ENCODE measurements at regions not wholly inside any gene's neighbourhood (a gene's known extent, or its start where the extent isn't known, plus 50 kb on each side); places are given as distances from the start of the nearest gene placed in this dataset.

DNA sequence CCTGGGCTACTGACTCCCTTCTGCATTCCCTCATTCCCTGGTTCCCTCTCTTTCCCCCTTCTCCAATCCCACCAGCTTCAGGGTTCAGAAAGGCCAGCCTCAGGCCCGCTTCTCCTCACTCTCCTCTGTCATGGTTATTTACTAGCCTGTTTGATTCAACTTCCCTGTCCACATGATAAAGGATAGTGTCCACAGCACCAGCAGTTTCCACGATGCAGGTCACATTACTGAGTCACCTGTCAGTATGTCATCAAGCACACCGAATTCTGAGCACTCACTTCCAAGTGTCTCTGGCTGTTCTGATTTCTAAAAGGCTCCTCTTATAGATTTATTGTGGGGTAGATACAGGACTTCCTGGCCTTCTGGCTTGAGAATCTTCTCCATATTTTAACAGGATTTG, 96.6 kb upstream of the CTNNB1 start:
- H3K9me3 ChIP-seq (ENCODE audit: insufficient read depth, low read depth, low read length), result no peaks in the 10 kb centered on the region
- no peak overlapping the region for H3K27ac ChIP-seq (ENCODE audit: low read depth, low read length)
- H3K27me3 ChIP-seq (ENCODE audit: insufficient read depth, low read length), result no peaks in the 10 kb centered on the region
- DNase-seq, result peak; percentile 71 to 87
- peak overlapping the region; percentile 75 for H3K14ac ChIP-seq (ENCODE audit: low read length)
- H2BK5ac ChIP-seq (ENCODE audit: low read depth, low read length, poor library complexity), result peak overlapping the region; percentile 79
- H3K79me1 ChIP-seq (ENCODE audit: low read length), result peaks cover 13% of the 10 kb centered on the region
- H2AK5ac ChIP-seq (ENCODE audit: low read length), result peak overlapping the region; percentile 59
- peak overlapping the region; percentile 39 for H2BK120ac ChIP-seq (ENCODE audit: insufficient read depth, low read length, poor library complexity)
- no peak overlapping the region for H3K23ac ChIP-seq (ENCODE audit: low read length)
- H3K79me2 ChIP-seq (ENCODE audit: control insufficient read depth, insufficient read depth, low read length, poor library complexity), result no peaks in the 10 kb centered on the region
- no peaks in the 10 kb centered on the region for H3K36me3 ChIP-seq (ENCODE audit: control insufficient read depth in 1 of 2, insufficient read depth in 2 of 2, low read length in 2 of 2)
- no peak overlapping the region for H3K4me3 ChIP-seq (ENCODE audit: low read depth, low read length)
- no peak overlapping the region for H4K12ac ChIP-seq (ENCODE audit: low read depth, low read length)
- no peak overlapping the region for H3K4me2 ChIP-seq (ENCODE audit: low read length)
- H4K91ac ChIP-seq (ENCODE audit: low read depth, low read length), result peak overlapping the region; percentile 50
- peaks cover 7 to 19% of the 10 kb centered on the region in 2 experiments for H3K4me1 ChIP-seq (ENCODE audit: control insufficient read depth in 1 of 2, insufficient read depth in 2 of 2, low read length in 2 of 2)
- peak overlapping the region; percentile 96 for H2BK12ac ChIP-seq (ENCODE audit: low read length)
- peak overlapping the region; percentile 42 for H4K8ac ChIP-seq (ENCODE audit: low read depth, low read length)
- no peak overlapping the region for H3K9ac ChIP-seq (ENCODE audit: low read length)
- no CpG with 5 or more reads among the region's 3 CpGs for WGBS (ENCODE audit: extremely low coverage, insufficient coverage, insufficient read length)
- H3K4ac ChIP-seq (ENCODE audit: low read depth, low read length), result peak overlapping the region; percentile 56
- no peak overlapping the region for H2AFZ ChIP-seq (ENCODE audit: insufficient read depth, low read length, poor library complexity)
- H3K18ac ChIP-seq (ENCODE audit: low read length), result peak overlapping the region; percentile 86

DNA sequence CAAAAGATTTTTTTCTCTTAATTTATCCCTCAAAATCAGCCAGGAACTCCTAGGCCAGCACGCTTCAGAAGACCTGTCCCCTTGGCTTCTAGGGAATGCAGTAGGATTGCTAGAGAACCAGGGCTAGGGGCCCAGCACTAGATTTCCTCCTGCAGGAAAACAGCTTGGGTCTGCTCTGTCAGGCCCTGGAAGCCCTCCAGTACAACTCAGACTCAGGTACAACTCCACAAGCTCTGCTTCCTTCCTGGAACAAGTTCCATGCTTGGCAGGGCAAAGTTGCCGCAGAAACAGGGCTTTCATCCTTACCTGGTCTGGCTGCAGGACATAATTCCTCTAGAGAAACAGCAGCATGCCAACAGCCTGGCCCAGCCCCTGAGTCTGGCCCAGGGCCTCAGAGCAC, 96.1 kb upstream of the CTNNB1 start:
- peak overlapping the region; percentile 48 for H2BK120ac ChIP-seq (ENCODE audit: insufficient read depth, low read length, poor library complexity)
- H2AFZ ChIP-seq (ENCODE audit: insufficient read depth, low read length, poor library complexity), result no peak overlapping the region
- no peaks in the 10 kb centered on the region for H3K9me3 ChIP-seq (ENCODE audit: insufficient read depth, low read depth, low read length)
- H3K4ac ChIP-seq (ENCODE audit: low read depth, low read length), result no peak overlapping the region
- peak overlapping the region; percentile 56 for H4K91ac ChIP-seq (ENCODE audit: low read depth, low read length)
- H2AK5ac ChIP-seq (ENCODE audit: low read length), result no peak overlapping the region
- H3K18ac ChIP-seq (ENCODE audit: low read length), result peak overlapping the region; percentile 17
- no peaks in the 10 kb centered on the region for H3K36me3 ChIP-seq (ENCODE audit: control insufficient read depth in 1 of 2, insufficient read depth in 2 of 2, low read length in 2 of 2)
- no peak overlapping the region for H3K4me2 ChIP-seq (ENCODE audit: low read length)
- H4K8ac ChIP-seq (ENCODE audit: low read depth, low read length), result no peak overlapping the region
- no peak overlapping the region for H3K4me3 ChIP-seq (ENCODE audit: low read depth, low read length)
- H3K79me1 ChIP-seq (ENCODE audit: low read length), result peaks cover 12% of the 10 kb centered on the region
- peak overlapping the region; percentile 22 for H3K14ac ChIP-seq (ENCODE audit: low read length)
- H3K4me1 ChIP-seq (ENCODE audit: control insufficient read depth in 1 of 2, insufficient read depth in 2 of 2, low read length in 2 of 2), result peaks cover 5 to 15% of the 10 kb centered on the region in 2 experiments
- no peak overlapping the region for H3K9ac ChIP-seq (ENCODE audit: low read length)
- H4K12ac ChIP-seq (ENCODE audit: low read depth, low read length), result no peak overlapping the region
- peak overlapping the region; percentile 52 for H2BK12ac ChIP-seq (ENCODE audit: low read length)
- H3K79me2 ChIP-seq (ENCODE audit: control insufficient read depth, insufficient read depth, low read length, poor library complexity), result no peaks in the 10 kb centered on the region
- WGBS (ENCODE audit: extremely low coverage, insufficient coverage, insufficient read length), result no CpG with 5 or more reads among the region's 2 CpGs
- no peak overlapping the region for H2BK5ac ChIP-seq (ENCODE audit: low read depth, low read length, poor library complexity)
- DNase-seq, result no peak
- no peak overlapping the region for H3K23ac ChIP-seq (ENCODE audit: low read length)
- H3K27ac ChIP-seq (ENCODE audit: low read depth, low read length), result no peak overlapping the region
- no peaks in the 10 kb centered on the region for H3K27me3 ChIP-seq (ENCODE audit: insufficient read depth, low read length)

DNA sequence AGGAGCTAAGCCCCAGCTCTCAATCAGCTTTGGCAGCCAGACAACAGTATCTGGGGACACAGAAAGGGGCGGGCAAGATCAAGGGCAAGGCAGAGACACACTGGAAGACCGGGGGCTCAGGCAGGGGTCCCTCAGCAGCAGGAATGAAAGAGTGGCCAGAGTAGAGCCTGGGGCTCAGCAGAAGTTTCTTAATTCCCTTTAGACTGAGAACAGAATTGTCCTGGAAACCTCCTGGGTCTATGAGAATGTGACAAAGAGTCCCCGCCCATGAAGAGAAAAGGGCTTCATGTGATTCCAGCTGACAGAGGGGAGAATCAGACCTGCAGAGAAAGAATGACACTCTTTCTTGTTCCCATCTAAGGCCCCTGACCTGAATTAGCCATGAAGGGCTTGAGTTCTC, 95.2 kb upstream of the CTNNB1 start:
- Histone ChIP-seq H4K12ac (ENCODE audit: low read depth, low read length) (no peak overlapping the region), H2AFZ (ENCODE audit: insufficient read depth, low read length, poor library complexity) (no peak overlapping the region), H2AK5ac (ENCODE audit: low read length) (no peak overlapping the region), H3K23ac (ENCODE audit: low read length) (no peak overlapping the region), H3K4me1 (ENCODE audit: control insufficient read depth in 1 of 2, insufficient read depth in 2 of 2, low read length in 2 of 2) (peaks cover 5 to 15% of the 10 kb centered on the region in 2 experiments), H4K91ac (ENCODE audit: low read depth, low read length) (peak overlapping the region; percentile 52), H3K4me3 (ENCODE audit: low read depth, low read length) (no peak overlapping the region), H2BK12ac (ENCODE audit: low read length) (peak overlapping the region; percentile 66), H3K79me2 (ENCODE audit: control insufficient read depth, insufficient read depth, low read length, poor library complexity) (no peaks in the 10 kb centered on the region), H3K79me1 (ENCODE audit: low read length) (peaks cover 12% of the 10 kb centered on the region), H3K9ac (ENCODE audit: low read length) (no peak overlapping the region), H2BK5ac (ENCODE audit: low read depth, low read length, poor library complexity) (no peak overlapping the region), H3K14ac (ENCODE audit: low read length) (no peak overlapping the region), H3K36me3 (ENCODE audit: control insufficient read depth in 1 of 2, insufficient read depth in 2 of 2, low read length in 2 of 2) (no peaks in the 10 kb centered on the region), H2BK120ac (ENCODE audit: insufficient read depth, low read length, poor library complexity) (no peak overlapping the region), H3K4me2 (ENCODE audit: low read length) (no peak overlapping the region), H3K4ac (ENCODE audit: low read depth, low read length) (no peak overlapping the region), H3K9me3 (ENCODE audit: insufficient read depth, low read depth, low read length) (no peaks in the 10 kb centered on the region), H4K8ac (ENCODE audit: low read depth, low read length) (no peak overlapping the region), H3K27ac (ENCODE audit: low read depth, low read length) (no peak overlapping the region), H3K27me3 (ENCODE audit: insufficient read depth, low read length) (no peaks in the 10 kb centered on the region), H3K18ac (ENCODE audit: low read length) (peak overlapping the region; percentile 3)
- WGBS (ENCODE audit: extremely low coverage, insufficient coverage, insufficient read length), result no CpG with 5 or more reads among the region's 3 CpGs
- DNase-seq, result no peak

DNA sequence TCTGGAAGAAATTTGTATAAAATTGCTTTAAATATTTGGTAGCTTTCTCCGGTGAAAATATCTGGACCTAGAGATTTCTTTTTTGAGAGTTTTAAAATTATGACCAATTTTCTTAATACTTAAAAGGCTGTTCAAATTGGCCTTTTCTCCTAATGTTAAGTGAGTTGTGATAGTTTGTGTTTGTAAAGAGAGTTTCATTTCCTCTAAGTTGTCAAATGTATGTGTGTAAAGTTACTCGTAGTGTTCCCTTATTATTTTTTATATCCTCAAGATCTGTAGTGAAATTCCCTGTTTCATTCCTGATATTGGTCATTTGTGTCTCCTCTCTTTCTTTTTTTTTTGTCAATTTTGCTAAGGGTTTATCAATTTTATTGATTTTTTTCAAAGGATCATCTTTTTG, 92.6 kb upstream of the CTNNB1 start:
- H4K12ac ChIP-seq (ENCODE audit: low read depth, low read length), result no peak overlapping the region
- no peak overlapping the region for H2BK5ac ChIP-seq (ENCODE audit: low read depth, low read length, poor library complexity)
- no peak overlapping the region for H3K14ac ChIP-seq (ENCODE audit: low read length)
- H3K23ac ChIP-seq (ENCODE audit: low read length), result no peak overlapping the region
- H2AFZ ChIP-seq (ENCODE audit: insufficient read depth, low read length, poor library complexity), result no peak overlapping the region
- no peaks in the 10 kb centered on the region for H3K27me3 ChIP-seq (ENCODE audit: insufficient read depth, low read length)
- no peaks in the 10 kb centered on the region for H3K9me3 ChIP-seq (ENCODE audit: insufficient read depth, low read depth, low read length)
- peaks cover 14 to 22% of the 10 kb centered on the region in 2 experiments for H3K4me1 ChIP-seq (ENCODE audit: control insufficient read depth in 1 of 2, insufficient read depth in 2 of 2, low read length in 2 of 2)
- H3K79me2 ChIP-seq (ENCODE audit: control insufficient read depth, insufficient read depth, low read length, poor library complexity), result no peaks in the 10 kb centered on the region
- H3K18ac ChIP-seq (ENCODE audit: low read length), result no peak overlapping the region
- no peak overlapping the region for H3K4me3 ChIP-seq (ENCODE audit: low read depth, low read length)
- no peak overlapping the region for H4K8ac ChIP-seq (ENCODE audit: low read depth, low read length)
- no peak overlapping the region for H3K4me2 ChIP-seq (ENCODE audit: low read length)
- H3K9ac ChIP-seq (ENCODE audit: low read length), result no peak overlapping the region
- no peak overlapping the region for H3K27ac ChIP-seq (ENCODE audit: low read depth, low read length)
- no peak overlapping the region for H2BK120ac ChIP-seq (ENCODE audit: insufficient read depth, low read length, poor library complexity)
- no peak overlapping the region for H2BK12ac ChIP-seq (ENCODE audit: low read length)
- H3K4ac ChIP-seq (ENCODE audit: low read depth, low read length), result no peak overlapping the region
- peaks cover 12% of the 10 kb centered on the region for H3K79me1 ChIP-seq (ENCODE audit: low read length)
- no peak overlapping the region for H2AK5ac ChIP-seq (ENCODE audit: low read length)
- H4K91ac ChIP-seq (ENCODE audit: low read depth, low read length), result no peak overlapping the region
- no CpG with 5 or more reads among the region's 2 CpGs for WGBS (ENCODE audit: extremely low coverage, insufficient coverage, insufficient read length)
- H3K36me3 ChIP-seq (ENCODE audit: control insufficient read depth in 1 of 2, insufficient read depth in 2 of 2, low read length in 2 of 2), result no peaks in the 10 kb centered on the region
- no peak for DNase-seq

Data from trophoblast cell (in vitro differentiated cells and primary cell).